WTC11 (cell line): ENCODE measurements at regions not wholly inside any gene's neighbourhood (a gene's known extent, or its start where the extent isn't known, plus 50 kb on each side); places are given as distances from the start of the nearest gene placed in this dataset.

Experiments used
- ATAC-seq: fragments of 200-7000 bp; cut with Tn5 transposase; 2 replicates; pipeline ENCODE4 v1.10.0; 2021; ENCODE audit warnings: mild to moderate bottlenecking, moderate library complexity
- CTCF ChIA-PET: fragments of 300-600 bp; sonication (Branson Sonifier 250); formaldehyde crosslinking; loops from one replicate; lab custom pipeline; 2021; ENCODE audit warnings: antibody characterized with exemption; lab: Charles Lee
- POLR2A ChIA-PET: fragments of 350-600 bp; sonication (Branson Sonifier 250); formaldehyde crosslinking; loops from one replicate; lab custom pipeline; 2021; ENCODE audit warnings: antibody characterized with exemption; lab: Charles Lee
- DNase-seq: peaks from one replicate; pipeline ENCODE4 v3.0.0; 2021; ENCODE audit warnings: low spot score
- H3K27ac Mint-ChIP-seq: 2 replicates; pipeline ENCODE4 v1.8.0; 2021; ENCODE audit warnings: mixed read lengths
- H3K27me3 Mint-ChIP-seq: 2 replicates; pipeline ENCODE4 v1.8.0; 2021; ENCODE audit warnings: low read depth, mild to moderate bottlenecking, moderate library complexity, mixed read lengths
- H3K36me3 Mint-ChIP-seq: 2 replicates; pipeline ENCODE4 v1.8.0; 2021; ENCODE audit warnings: mixed read lengths
- H3K4me1 Mint-ChIP-seq: 2 replicates; pipeline ENCODE4 v1.8.0; 2022; ENCODE audit warnings: mixed read lengths
- H3K4me3 Mint-ChIP-seq: 2 replicates; pipeline ENCODE4 v1.8.0; 2021; ENCODE audit warnings: mild to moderate bottlenecking, moderate library complexity, mixed read lengths
- H3K9me3 Mint-ChIP-seq: 2 replicates; pipeline ENCODE4 v1.8.0; 2021; ENCODE audit warnings: mixed read lengths
- EMX1 ChIP-seq: fragments of 250-450 bp; sonication (Bioruptor Pico); IDR thresholded peaks from 2 replicates; pipeline ENCODE4 v1.8.0; 2021; ENCODE audit warnings: mild to moderate bottlenecking
- GABPB1 ChIP-seq: sonication (generic); formaldehyde crosslinking; IDR thresholded peaks from 2 replicates; pipeline ENCODE4 v1.8.1; 2023; ENCODE audit warnings: mild to moderate bottlenecking, missing genetic modification reagents
- GTF2I ChIP-seq: fragments of 250-450 bp; sonication (Bioruptor Pico); conservative IDR thresholded peaks from 2 replicates; pipeline ENCODE4 v1.4.0; 2021; ENCODE audit warnings: mild to moderate bottlenecking
- NFYB ChIP-seq: sonication (generic); formaldehyde crosslinking; conservative IDR thresholded peaks from 2 replicates; pipeline ENCODE4 v1.8.0; 2022; ENCODE audit warnings: low read depth, missing genetic modification reagents
- NR1H2 ChIP-seq: sonication (generic); formaldehyde crosslinking; IDR thresholded peaks from 2 replicates; pipeline ENCODE4 v1.9.0; 2021; ENCODE audit warnings: mild to moderate bottlenecking, moderate library complexity, missing genetic modification reagents
- OVOL2 ChIP-seq: fragments of 250-450 bp; sonication (Bioruptor Pico); IDR thresholded peaks from 2 replicates; pipeline ENCODE4 v1.9.0; 2021; ENCODE audit warnings: mild to moderate bottlenecking, borderline replicate concordance
- RORB ChIP-seq: fragments of 250-450 bp; sonication (Bioruptor Pico); IDR thresholded peaks from 2 replicates; pipeline ENCODE4 v1.9.0; 2021; ENCODE audit warnings: mild to moderate bottlenecking
- SOX15 ChIP-seq: fragments of 250-450 bp; sonication (Bioruptor Pico); IDR thresholded peaks from 2 replicates; pipeline ENCODE4 v1.9.0; 2021; ENCODE audit warnings: mild to moderate bottlenecking
- SP1 ChIP-seq: sonication (generic); formaldehyde crosslinking; conservative IDR thresholded peaks from 2 replicates; pipeline ENCODE4 v1.8.1; 2022; ENCODE audit warnings: missing genetic modification reagents
- ZNF396 ChIP-seq: fragments of 250-450 bp; sonication (Bioruptor Pico); IDR thresholded peaks from 2 replicates; pipeline ENCODE4 v1.8.0; 2021; ENCODE audit warnings: mild to moderate bottlenecking, moderate library complexity, borderline replicate concordance
- TF ChIP-seq, protein P1 (sequence below): sonication (generic); formaldehyde crosslinking; IDR thresholded peaks from 2 replicates; pipeline ENCODE4 v1.8.1; 2022; ENCODE audit warnings: mild to moderate bottlenecking, missing genetic modification reagents, moderate library complexity, borderline replicate concordance
- TF ChIP-seq, protein P2 (sequence below): sonication (generic); formaldehyde crosslinking; IDR thresholded peaks from 2 replicates; pipeline ENCODE4 v1.8.1; 2023; ENCODE audit warnings: mild to moderate bottlenecking, missing genetic modification reagents, borderline replicate concordance
- TF ChIP-seq, protein P3 (sequence below): fragments of 250-450 bp; sonication (Bioruptor Pico); IDR thresholded peaks from 2 replicates; pipeline ENCODE4 v2.1.2; 2022; ENCODE audit warnings: mild to moderate bottlenecking, moderate library complexity
- TF ChIP-seq, protein P4 (sequence below): sonication (generic); formaldehyde crosslinking; IDR thresholded peaks from 2 replicates; pipeline ENCODE4 v1.8.1; 2022; ENCODE audit warnings: low read depth, mild to moderate bottlenecking, moderate library complexity, missing genetic modification reagents, borderline replicate concordance
- TF ChIP-seq, protein P5 (sequence below): sonication (generic); formaldehyde crosslinking; IDR thresholded peaks from 2 replicates; pipeline ENCODE4 v1.8.1; 2023; ENCODE audit warnings: mild to moderate bottlenecking, missing genetic modification reagents
- TF ChIP-seq, protein P6 (sequence below): sonication (generic); formaldehyde crosslinking; conservative IDR thresholded peaks from 2 replicates; pipeline ENCODE4 v1.8.1; 2023; ENCODE audit warnings: mild to moderate bottlenecking, low read depth, missing genetic modification reagents, moderate library complexity
- TF ChIP-seq, protein P7 (sequence below): fragments of 250-450 bp; sonication (Bioruptor Pico); conservative IDR thresholded peaks from 2 replicates; pipeline ENCODE4 v1.9.0; 2021; ENCODE audit warnings: mild to moderate bottlenecking

DNA sequence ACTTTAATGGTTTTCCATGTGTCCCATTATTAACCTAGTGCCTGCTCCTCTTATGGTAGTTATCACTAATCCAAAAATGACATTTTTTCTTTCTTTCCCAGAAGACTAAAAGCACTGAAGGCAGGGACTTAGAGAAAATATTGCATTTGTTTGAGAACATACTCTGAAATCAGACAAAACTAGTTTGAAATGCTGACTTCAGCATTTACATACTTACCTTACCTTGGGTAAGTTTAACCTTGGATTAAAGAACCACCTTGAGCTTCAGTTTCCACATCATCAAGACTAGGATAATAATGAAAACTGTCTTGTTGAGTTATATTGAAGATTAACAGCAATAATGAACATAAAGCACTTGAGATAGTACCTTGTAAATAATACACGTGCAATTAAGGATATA is 413.0 kb downstream of the SOX2 start (continued):
- TF ChIP-seq, protein P1, sequence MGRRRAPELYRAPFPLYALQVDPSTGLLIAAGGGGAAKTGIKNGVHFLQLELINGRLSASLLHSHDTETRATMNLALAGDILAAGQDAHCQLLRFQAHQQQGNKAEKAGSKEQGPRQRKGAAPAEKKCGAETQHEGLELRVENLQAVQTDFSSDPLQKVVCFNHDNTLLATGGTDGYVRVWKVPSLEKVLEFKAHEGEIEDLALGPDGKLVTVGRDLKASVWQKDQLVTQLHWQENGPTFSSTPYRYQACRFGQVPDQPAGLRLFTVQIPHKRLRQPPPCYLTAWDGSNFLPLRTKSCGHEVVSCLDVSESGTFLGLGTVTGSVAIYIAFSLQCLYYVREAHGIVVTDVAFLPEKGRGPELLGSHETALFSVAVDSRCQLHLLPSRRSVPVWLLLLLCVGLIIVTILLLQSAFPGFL (CRISPR knock-in tag) = no peak
- no peak for TF ChIP-seq GABPB1 (CRISPR knock-in tag)
- no peak for TF ChIP-seq SP1 (CRISPR knock-in tag)
- TF ChIP-seq, protein P2, sequence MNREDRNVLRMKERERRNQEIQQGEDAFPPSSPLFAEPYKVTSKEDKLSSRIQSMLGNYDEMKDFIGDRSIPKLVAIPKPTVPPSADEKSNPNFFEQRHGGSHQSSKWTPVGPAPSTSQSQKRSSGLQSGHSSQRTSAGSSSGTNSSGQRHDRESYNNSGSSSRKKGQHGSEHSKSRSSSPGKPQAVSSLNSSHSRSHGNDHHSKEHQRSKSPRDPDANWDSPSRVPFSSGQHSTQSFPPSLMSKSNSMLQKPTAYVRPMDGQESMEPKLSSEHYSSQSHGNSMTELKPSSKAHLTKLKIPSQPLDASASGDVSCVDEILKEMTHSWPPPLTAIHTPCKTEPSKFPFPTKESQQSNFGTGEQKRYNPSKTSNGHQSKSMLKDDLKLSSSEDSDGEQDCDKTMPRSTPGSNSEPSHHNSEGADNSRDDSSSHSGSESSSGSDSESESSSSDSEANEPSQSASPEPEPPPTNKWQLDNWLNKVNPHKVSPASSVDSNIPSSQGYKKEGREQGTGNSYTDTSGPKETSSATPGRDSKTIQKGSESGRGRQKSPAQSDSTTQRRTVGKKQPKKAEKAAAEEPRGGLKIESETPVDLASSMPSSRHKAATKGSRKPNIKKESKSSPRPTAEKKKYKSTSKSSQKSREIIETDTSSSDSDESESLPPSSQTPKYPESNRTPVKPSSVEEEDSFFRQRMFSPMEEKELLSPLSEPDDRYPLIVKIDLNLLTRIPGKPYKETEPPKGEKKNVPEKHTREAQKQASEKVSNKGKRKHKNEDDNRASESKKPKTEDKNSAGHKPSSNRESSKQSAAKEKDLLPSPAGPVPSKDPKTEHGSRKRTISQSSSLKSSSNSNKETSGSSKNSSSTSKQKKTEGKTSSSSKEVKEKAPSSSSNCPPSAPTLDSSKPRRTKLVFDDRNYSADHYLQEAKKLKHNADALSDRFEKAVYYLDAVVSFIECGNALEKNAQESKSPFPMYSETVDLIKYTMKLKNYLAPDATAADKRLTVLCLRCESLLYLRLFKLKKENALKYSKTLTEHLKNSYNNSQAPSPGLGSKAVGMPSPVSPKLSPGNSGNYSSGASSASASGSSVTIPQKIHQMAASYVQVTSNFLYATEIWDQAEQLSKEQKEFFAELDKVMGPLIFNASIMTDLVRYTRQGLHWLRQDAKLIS (CRISPR knock-in tag) = no peak
- TF ChIP-seq, protein P3, sequence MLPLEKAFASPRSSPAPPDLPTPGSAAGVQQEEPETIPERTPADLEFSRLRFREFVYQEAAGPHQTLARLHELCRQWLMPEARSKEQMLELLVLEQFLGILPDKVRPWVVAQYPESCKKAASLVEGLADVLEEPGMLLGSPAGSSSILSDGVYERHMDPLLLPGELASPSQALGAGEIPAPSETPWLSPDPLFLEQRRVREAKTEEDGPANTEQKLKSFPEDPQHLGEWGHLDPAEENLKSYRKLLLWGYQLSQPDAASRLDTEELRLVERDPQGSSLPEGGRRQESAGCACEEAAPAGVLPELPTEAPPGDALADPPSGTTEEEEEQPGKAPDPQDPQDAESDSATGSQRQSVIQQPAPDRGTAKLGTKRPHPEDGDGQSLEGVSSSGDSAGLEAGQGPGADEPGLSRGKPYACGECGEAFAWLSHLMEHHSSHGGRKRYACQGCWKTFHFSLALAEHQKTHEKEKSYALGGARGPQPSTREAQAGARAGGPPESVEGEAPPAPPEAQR (CRISPR knock-in tag) = no peak

DNA sequence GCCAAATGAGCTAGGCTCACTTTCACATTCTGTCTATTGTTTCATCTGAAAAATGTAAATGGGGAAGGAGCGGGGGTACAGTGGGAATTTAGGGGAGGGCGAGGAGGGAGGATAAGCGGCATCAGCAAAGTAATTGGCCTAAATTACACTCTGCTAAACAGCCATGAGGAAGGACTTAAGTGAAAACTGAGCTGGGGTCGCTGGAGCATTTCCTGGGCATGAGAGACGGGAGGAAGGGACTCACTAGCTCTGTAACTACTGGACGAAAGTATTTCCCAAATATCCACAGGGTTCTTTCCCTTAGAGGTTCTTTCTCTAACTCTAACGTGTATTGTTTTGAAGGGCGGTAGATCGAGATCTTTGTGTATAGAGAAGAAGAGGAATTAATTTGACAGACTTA is 418.0 kb downstream of the SOX2 start:
- DNase-seq = no peak
- H3K27me3 Mint-ChIP-seq = peaks cover 8% of the 10 kb centered on the region
- H3K9me3 Mint-ChIP-seq = no peaks in the 10 kb centered on the region
- H3K27ac Mint-ChIP-seq = no peak overlapping the region
- H3K4me3 Mint-ChIP-seq = no peak overlapping the region
- CTCF ChIA-PET = interaction anchor here (0.9 to 2.5 kb wide), 2 partner anchors 10 to 13 kb away, joined by 4 to 9 read pairs; no protein-coding TSS in a partner anchor
- peaks cover 26% of the 10 kb centered on the region for H3K4me1 Mint-ChIP-seq
- no peaks in the 10 kb centered on the region for H3K36me3 Mint-ChIP-seq
- ATAC-seq = peak; percentile 58
- TF ChIP-seq, protein P4, sequence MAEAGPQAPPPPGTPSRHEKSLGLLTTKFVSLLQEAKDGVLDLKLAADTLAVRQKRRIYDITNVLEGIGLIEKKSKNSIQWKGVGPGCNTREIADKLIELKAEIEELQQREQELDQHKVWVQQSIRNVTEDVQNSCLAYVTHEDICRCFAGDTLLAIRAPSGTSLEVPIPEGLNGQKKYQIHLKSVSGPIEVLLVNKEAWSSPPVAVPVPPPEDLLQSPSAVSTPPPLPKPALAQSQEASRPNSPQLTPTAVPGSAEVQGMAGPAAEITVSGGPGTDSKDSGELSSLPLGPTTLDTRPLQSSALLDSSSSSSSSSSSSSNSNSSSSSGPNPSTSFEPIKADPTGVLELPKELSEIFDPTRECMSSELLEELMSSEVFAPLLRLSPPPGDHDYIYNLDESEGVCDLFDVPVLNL (CRISPR knock-in tag) = no peak
- TF ChIP-seq GTF2I = no peak
- TF ChIP-seq, protein P5, sequence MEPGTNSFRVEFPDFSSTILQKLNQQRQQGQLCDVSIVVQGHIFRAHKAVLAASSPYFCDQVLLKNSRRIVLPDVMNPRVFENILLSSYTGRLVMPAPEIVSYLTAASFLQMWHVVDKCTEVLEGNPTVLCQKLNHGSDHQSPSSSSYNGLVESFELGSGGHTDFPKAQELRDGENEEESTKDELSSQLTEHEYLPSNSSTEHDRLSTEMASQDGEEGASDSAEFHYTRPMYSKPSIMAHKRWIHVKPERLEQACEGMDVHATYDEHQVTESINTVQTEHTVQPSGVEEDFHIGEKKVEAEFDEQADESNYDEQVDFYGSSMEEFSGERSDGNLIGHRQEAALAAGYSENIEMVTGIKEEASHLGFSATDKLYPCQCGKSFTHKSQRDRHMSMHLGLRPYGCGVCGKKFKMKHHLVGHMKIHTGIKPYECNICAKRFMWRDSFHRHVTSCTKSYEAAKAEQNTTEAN (CRISPR knock-in tag) = no peak
- no peak for TF ChIP-seq NFYB (CRISPR knock-in tag)
- no peak for TF ChIP-seq ZNF396 (CRISPR knock-in tag)
- TF ChIP-seq RORB (CRISPR knock-in tag) = no peak
- no peak for TF ChIP-seq OVOL2
- TF ChIP-seq, protein P6, sequence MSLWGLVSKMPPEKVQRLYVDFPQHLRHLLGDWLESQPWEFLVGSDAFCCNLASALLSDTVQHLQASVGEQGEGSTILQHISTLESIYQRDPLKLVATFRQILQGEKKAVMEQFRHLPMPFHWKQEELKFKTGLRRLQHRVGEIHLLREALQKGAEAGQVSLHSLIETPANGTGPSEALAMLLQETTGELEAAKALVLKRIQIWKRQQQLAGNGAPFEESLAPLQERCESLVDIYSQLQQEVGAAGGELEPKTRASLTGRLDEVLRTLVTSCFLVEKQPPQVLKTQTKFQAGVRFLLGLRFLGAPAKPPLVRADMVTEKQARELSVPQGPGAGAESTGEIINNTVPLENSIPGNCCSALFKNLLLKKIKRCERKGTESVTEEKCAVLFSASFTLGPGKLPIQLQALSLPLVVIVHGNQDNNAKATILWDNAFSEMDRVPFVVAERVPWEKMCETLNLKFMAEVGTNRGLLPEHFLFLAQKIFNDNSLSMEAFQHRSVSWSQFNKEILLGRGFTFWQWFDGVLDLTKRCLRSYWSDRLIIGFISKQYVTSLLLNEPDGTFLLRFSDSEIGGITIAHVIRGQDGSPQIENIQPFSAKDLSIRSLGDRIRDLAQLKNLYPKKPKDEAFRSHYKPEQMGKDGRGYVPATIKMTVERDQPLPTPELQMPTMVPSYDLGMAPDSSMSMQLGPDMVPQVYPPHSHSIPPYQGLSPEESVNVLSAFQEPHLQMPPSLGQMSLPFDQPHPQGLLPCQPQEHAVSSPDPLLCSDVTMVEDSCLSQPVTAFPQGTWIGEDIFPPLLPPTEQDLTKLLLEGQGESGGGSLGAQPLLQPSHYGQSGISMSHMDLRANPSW (CRISPR knock-in tag) = no peak
- no peak for TF ChIP-seq SOX15
- TF ChIP-seq NR1H2 (CRISPR knock-in tag) = no peak
- no peak for TF ChIP-seq EMX1 (CRISPR knock-in tag)
- TF ChIP-seq, protein P7, sequence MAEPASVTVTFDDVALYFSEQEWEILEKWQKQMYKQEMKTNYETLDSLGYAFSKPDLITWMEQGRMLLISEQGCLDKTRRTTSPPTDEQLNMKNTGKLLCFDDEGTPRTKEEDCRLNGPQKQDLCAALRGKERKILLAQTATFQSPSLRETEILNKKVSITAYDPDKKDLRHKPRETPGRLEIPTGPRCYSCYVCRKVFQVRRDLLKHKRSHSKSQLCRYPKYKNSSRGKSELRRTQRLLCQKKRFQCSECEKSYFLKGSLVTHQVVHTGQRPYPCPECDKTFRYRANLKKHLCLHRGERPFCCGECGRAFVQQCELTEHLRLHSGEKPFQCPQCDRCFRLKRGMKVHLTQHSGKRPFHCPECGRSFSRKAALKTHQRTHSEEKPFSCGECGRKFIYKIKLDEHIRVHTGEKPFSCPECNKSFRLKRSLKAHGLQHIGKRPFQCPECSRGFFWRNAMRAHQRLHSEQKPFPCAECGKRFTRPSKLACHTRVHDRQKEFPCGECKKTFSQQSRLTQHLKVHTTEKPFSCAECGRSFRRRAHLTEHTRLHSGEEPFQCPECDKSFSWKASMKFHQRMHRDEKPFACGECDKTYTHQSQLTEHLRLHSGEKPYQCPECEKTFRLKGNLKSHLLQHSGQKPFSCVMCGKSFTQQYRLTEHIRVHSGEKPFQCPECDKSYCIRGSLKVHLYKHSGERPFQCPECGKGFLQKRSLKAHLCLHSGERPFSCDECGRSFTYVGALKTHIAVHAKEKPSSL (CRISPR knock-in tag) = no peak
- POLR2A ChIA-PET = no interaction called here
